ENCODE measurements at regions not wholly inside any gene's neighbourhood (a gene's known extent, or its start where the extent isn't known, plus 50 kb on each side); places are given as distances from the start of the nearest gene placed in this dataset.
A peak's percentile ranks its signal among the peaks of the same experiment; 100 is the strongest.

- no peak overlapping the region for H3K9ac ChIP-seq (ENCODE audit: low read length)
- no peak overlapping the region for H3K4me2 ChIP-seq (ENCODE audit: low read length)
- H3K18ac ChIP-seq (ENCODE audit: low read length): no peak overlapping the region
- H3K14ac ChIP-seq (ENCODE audit: low read length): no peak overlapping the region
- no peak overlapping the region for H2BK5ac ChIP-seq (ENCODE audit: low read depth, low read length, poor library complexity)
- H3K79me2 ChIP-seq (ENCODE audit: control insufficient read depth, insufficient read depth, low read length, poor library complexity): no peaks in the 10 kb centered on the region
- H2AK5ac ChIP-seq (ENCODE audit: low read length): no peak overlapping the region
- no peak overlapping the region for H2BK120ac ChIP-seq (ENCODE audit: insufficient read depth, low read length, poor library complexity)
- no peak overlapping the region for H4K8ac ChIP-seq (ENCODE audit: low read depth, low read length)
- no peak overlapping the region for H3K27ac ChIP-seq (ENCODE audit: low read depth, low read length)
- H3K4ac ChIP-seq (ENCODE audit: low read depth, low read length): no peak overlapping the region
- no CpG with 5 or more reads among the region's 4 CpGs for WGBS (ENCODE audit: extremely low coverage, insufficient coverage, insufficient read length)
- H3K4me3 ChIP-seq (ENCODE audit: low read depth, low read length): no peak overlapping the region
- H3K23ac ChIP-seq (ENCODE audit: low read length): no peak overlapping the region
- no peak overlapping the region for H2BK12ac ChIP-seq (ENCODE audit: low read length)
- peak in 1 of 2 donors; percentile 14 for DNase-seq
- no peaks in the 10 kb centered on the region for H3K36me3 ChIP-seq (ENCODE audit: control insufficient read depth in 1 of 2, insufficient read depth in 2 of 2, low read length in 2 of 2)
- no peaks in the 10 kb centered on the region for H3K27me3 ChIP-seq (ENCODE audit: insufficient read depth, low read length)
- H4K12ac ChIP-seq (ENCODE audit: low read depth, low read length): no peak overlapping the region
- H2AFZ ChIP-seq (ENCODE audit: insufficient read depth, low read length, poor library complexity): no peak overlapping the region
- H4K91ac ChIP-seq (ENCODE audit: low read depth, low read length): no peak overlapping the region
- no peaks in the 10 kb centered on the region for H3K79me1 ChIP-seq (ENCODE audit: low read length)
- H3K4me1 ChIP-seq (ENCODE audit: control insufficient read depth in 1 of 2, insufficient read depth in 2 of 2, low read length in 2 of 2): no peaks in the 10 kb centered on the region
- H3K9me3 ChIP-seq (ENCODE audit: insufficient read depth, low read depth, low read length): no peaks in the 10 kb centered on the region
These were observed 122.4 kb downstream of the C4orf33 start for GRCh38 chr4:129218360-129218759.

GRCh38 chr4:129218897-129219296 is 122.9 kb downstream of the C4orf33 start:
- H2AFZ ChIP-seq (ENCODE audit: insufficient read depth, low read length, poor library complexity): no peak overlapping the region
- no peaks in the 10 kb centered on the region for H3K79me1 ChIP-seq (ENCODE audit: low read length)
- no peaks in the 10 kb centered on the region for H3K79me2 ChIP-seq (ENCODE audit: control insufficient read depth, insufficient read depth, low read length, poor library complexity)
- H3K36me3 ChIP-seq (ENCODE audit: control insufficient read depth in 1 of 2, insufficient read depth in 2 of 2, low read length in 2 of 2): no peaks in the 10 kb centered on the region
- no peak overlapping the region for H2BK120ac ChIP-seq (ENCODE audit: insufficient read depth, low read length, poor library complexity)
- no peak overlapping the region for H2AK5ac ChIP-seq (ENCODE audit: low read length)
- H4K12ac ChIP-seq (ENCODE audit: low read depth, low read length): no peak overlapping the region
- no peaks in the 10 kb centered on the region for H3K27me3 ChIP-seq (ENCODE audit: insufficient read depth, low read length)
- no peak overlapping the region for H3K4me2 ChIP-seq (ENCODE audit: low read length)
- H2BK5ac ChIP-seq (ENCODE audit: low read depth, low read length, poor library complexity): no peak overlapping the region
- no peak overlapping the region for H3K14ac ChIP-seq (ENCODE audit: low read length)
- H3K4me1 ChIP-seq (ENCODE audit: control insufficient read depth in 1 of 2, insufficient read depth in 2 of 2, low read length in 2 of 2): no peaks in the 10 kb centered on the region
- H4K91ac ChIP-seq (ENCODE audit: low read depth, low read length): no peak overlapping the region
- no peak overlapping the region for H3K18ac ChIP-seq (ENCODE audit: low read length)
- H3K4ac ChIP-seq (ENCODE audit: low read depth, low read length): no peak overlapping the region
- no peaks in the 10 kb centered on the region for H3K9me3 ChIP-seq (ENCODE audit: insufficient read depth, low read depth, low read length)
- H3K23ac ChIP-seq (ENCODE audit: low read length): no peak overlapping the region
- no peak overlapping the region for H2BK12ac ChIP-seq (ENCODE audit: low read length)
- H3K9ac ChIP-seq (ENCODE audit: low read length): no peak overlapping the region
- no peak overlapping the region for H3K27ac ChIP-seq (ENCODE audit: low read depth, low read length)
- no peak overlapping the region for H4K8ac ChIP-seq (ENCODE audit: low read depth, low read length)
- no peak overlapping the region for H3K4me3 ChIP-seq (ENCODE audit: low read depth, low read length)
- WGBS (ENCODE audit: extremely low coverage, insufficient coverage, insufficient read length): no CpG with 5 or more reads among the region's 1 CpG
- peak; percentile 4 to 47 for DNase-seq

GRCh38 chr4:129220254-129220653 is 124.3 kb downstream of the C4orf33 start:
- no peak overlapping the region for H3K9ac ChIP-seq (ENCODE audit: low read length)
- no peak overlapping the region for H3K23ac ChIP-seq (ENCODE audit: low read length)
- H3K79me2 ChIP-seq (ENCODE audit: control insufficient read depth, insufficient read depth, low read length, poor library complexity): no peaks in the 10 kb centered on the region
- no peak overlapping the region for H2AFZ ChIP-seq (ENCODE audit: insufficient read depth, low read length, poor library complexity)
- H3K18ac ChIP-seq (ENCODE audit: low read length): no peak overlapping the region
- H3K36me3 ChIP-seq (ENCODE audit: control insufficient read depth in 1 of 2, insufficient read depth in 2 of 2, low read length in 2 of 2): no peaks in the 10 kb centered on the region
- no peaks in the 10 kb centered on the region for H3K79me1 ChIP-seq (ENCODE audit: low read length)
- no peak for DNase-seq
- no peak overlapping the region for H2AK5ac ChIP-seq (ENCODE audit: low read length)
- no peak overlapping the region for H4K91ac ChIP-seq (ENCODE audit: low read depth, low read length)
- H3K27me3 ChIP-seq (ENCODE audit: insufficient read depth, low read length): no peaks in the 10 kb centered on the region
- no peak overlapping the region for H3K4ac ChIP-seq (ENCODE audit: low read depth, low read length)
- H2BK12ac ChIP-seq (ENCODE audit: low read length): no peak overlapping the region
- H3K27ac ChIP-seq (ENCODE audit: low read depth, low read length): no peak overlapping the region
- H3K14ac ChIP-seq (ENCODE audit: low read length): no peak overlapping the region
- H3K4me1 ChIP-seq (ENCODE audit: control insufficient read depth in 1 of 2, insufficient read depth in 2 of 2, low read length in 2 of 2): no peaks in the 10 kb centered on the region
- H4K8ac ChIP-seq (ENCODE audit: low read depth, low read length): no peak overlapping the region
- no peak overlapping the region for H2BK120ac ChIP-seq (ENCODE audit: insufficient read depth, low read length, poor library complexity)
- H3K9me3 ChIP-seq (ENCODE audit: insufficient read depth, low read depth, low read length): no peaks in the 10 kb centered on the region
- WGBS (ENCODE audit: extremely low coverage, insufficient coverage, insufficient read length): no CpG with 5 or more reads among the region's 1 CpG
- no peak overlapping the region for H2BK5ac ChIP-seq (ENCODE audit: low read depth, low read length, poor library complexity)
- H3K4me2 ChIP-seq (ENCODE audit: low read length): no peak overlapping the region
- no peak overlapping the region for H3K4me3 ChIP-seq (ENCODE audit: low read depth, low read length)
- no peak overlapping the region for H4K12ac ChIP-seq (ENCODE audit: low read depth, low read length)

GRCh38 chr4:129223945-129224344 is 128.0 kb downstream of the C4orf33 start:
- Histone ChIP-seq H3K4ac (ENCODE audit: low read depth, low read length) (no peak overlapping the region), H3K14ac (ENCODE audit: low read length) (no peak overlapping the region), H3K4me1 (ENCODE audit: control insufficient read depth in 1 of 2, insufficient read depth in 2 of 2, low read length in 2 of 2) (no peaks in the 10 kb centered on the region), H3K27me3 (ENCODE audit: insufficient read depth, low read length) (no peaks in the 10 kb centered on the region), H3K79me2 (ENCODE audit: control insufficient read depth, insufficient read depth, low read length, poor library complexity) (no peaks in the 10 kb centered on the region), H2AFZ (ENCODE audit: insufficient read depth, low read length, poor library complexity) (no peak overlapping the region), H2BK12ac (ENCODE audit: low read length) (no peak overlapping the region), H3K9me3 (ENCODE audit: insufficient read depth, low read depth, low read length) (no peaks in the 10 kb centered on the region), H3K79me1 (ENCODE audit: low read length) (no peaks in the 10 kb centered on the region), H2AK5ac (ENCODE audit: low read length) (no peak overlapping the region), H4K8ac (ENCODE audit: low read depth, low read length) (no peak overlapping the region), H3K18ac (ENCODE audit: low read length) (no peak overlapping the region), H2BK5ac (ENCODE audit: low read depth, low read length, poor library complexity) (no peak overlapping the region), H3K4me3 (ENCODE audit: low read depth, low read length) (no peak overlapping the region), H4K12ac (ENCODE audit: low read depth, low read length) (no peak overlapping the region), H3K9ac (ENCODE audit: low read length) (no peak overlapping the region), H3K27ac (ENCODE audit: low read depth, low read length) (no peak overlapping the region), H4K91ac (ENCODE audit: low read depth, low read length) (no peak overlapping the region), H3K23ac (ENCODE audit: low read length) (no peak overlapping the region), H3K36me3 (ENCODE audit: control insufficient read depth in 1 of 2, insufficient read depth in 2 of 2, low read length in 2 of 2) (no peaks in the 10 kb centered on the region), H3K4me2 (ENCODE audit: low read length) (no peak overlapping the region), H2BK120ac (ENCODE audit: insufficient read depth, low read length, poor library complexity) (no peak overlapping the region)
- DNase-seq: no peak
